Activated CD4-positive, alpha-beta T cell treated with anti-CD3 and anti-CD28 coated beads for 36 hours (primary cell): ENCODE measurements at regions not wholly inside any gene's neighbourhood (a gene's known extent, or its start where the extent isn't known, plus 50 kb on each side); places are given as distances from the start of the nearest gene placed in this dataset.

ENCODE experiments used
- ATAC-seq: fragments of 200-7000 bp; cut with Tn5 transposase; one replicate; pipeline ENCODE4 v1.10.0; 2021; ENCODE audit warnings: mild to moderate bottlenecking, moderate library complexity
- CTCF ChIA-PET: fragments of 350-600 bp; sonication (Branson Sonifier 250); formaldehyde crosslinking; loops from one replicate; lab custom pipeline; 2021; ENCODE audit warnings: antibody characterized with exemption; lab: Charles Lee
- POLR2A ChIA-PET: fragments of 350-600 bp; sonication (Branson Sonifier 250); formaldehyde crosslinking; loops from one replicate; lab custom pipeline; 2021; ENCODE audit warnings: antibody characterized with exemption, inconsistent platforms; lab: Charles Lee
- DNase-seq: peaks from one replicate; pipeline ENCODE4 v3.0.0-alpha.2; 2020
- H3K27ac Mint-ChIP-seq: one replicate; pipeline ENCODE4 v1.8.0; 2021; ENCODE audit warnings: mixed read lengths
- H3K27me3 Mint-ChIP-seq: one replicate; pipeline ENCODE4 v1.8.0; 2021; ENCODE audit warnings: mixed read lengths
- H3K36me3 Mint-ChIP-seq: one replicate; pipeline ENCODE4 v1.8.0; 2021; ENCODE audit warnings: low read depth, mixed read lengths
- H3K4me1 Mint-ChIP-seq: one replicate; pipeline ENCODE4 v1.8.0; 2021; ENCODE audit warnings: mixed read lengths
- H3K4me3 Mint-ChIP-seq: one replicate; pipeline ENCODE4 v1.8.0; 2021; ENCODE audit warnings: mild to moderate bottlenecking, moderate library complexity, mixed read lengths
- H3K9me3 Mint-ChIP-seq: one replicate; pipeline ENCODE4 v1.8.0; 2021; ENCODE audit warnings: low read depth, mixed read lengths
- intact Hi-C, 2 experiments: fragments of 100-400 bp; cut with DNase I in 1 of 2; cut with micrococcal nuclease in 1 of 2; formaldehyde crosslinking; loops; one replicate each; pipeline versions ENCODE4 v1.14.2 to v1.15.1; 2022 to 2024; cut with DNase I, micrococcal nuclease

GRCh38 chr22:44580176-44581095 lies 82.4 kb upstream of the RTL6 start:
- no peak overlapping the region for H3K27ac Mint-ChIP-seq
- ATAC-seq: no peak

GRCh38 chr22:44578516-44579230 lies 80.6 kb upstream of the RTL6 start:
- Mint-ChIP-seq H3K4me1 (no peaks in the 10 kb centered on the region), H3K27ac (no peak overlapping the region), H3K36me3 (no peaks in the 10 kb centered on the region), H3K27me3 (peaks cover 2% of the 10 kb centered on the region), H3K4me3 (no peak overlapping the region), H3K9me3 (no peaks in the 10 kb centered on the region)
- ATAC-seq (no peak), DNase-seq (no peak)
- POLR2A ChIA-PET: no interaction called here
- intact Hi-C loops: no loop called here
- CTCF ChIA-PET: interaction anchor here (0.6 to 1.0 kb wide), 2 partner anchors 10 to 1030 kb away, joined by 3 read pairs; no protein-coding TSS in a partner anchor

More at GRCh38 chr22:44580176-44581095, 82.4 kb upstream of the RTL6 start:
- ChIA-PET CTCF (interaction anchor here (0.7 to 0.8 kb wide), 2 partner anchors 75 to 495 kb away, joined by 3 to 4 read pairs; no protein-coding TSS in a partner anchor), POLR2A (no interaction called here)
- no peaks in the 10 kb centered on the region for H3K4me1 Mint-ChIP-seq
- H3K4me3 Mint-ChIP-seq: no peak overlapping the region
- intact Hi-C loops: no loop called here
- DNase-seq: no peak
- peaks cover 2% of the 10 kb centered on the region for H3K27me3 Mint-ChIP-seq
- no peaks in the 10 kb centered on the region for H3K9me3 Mint-ChIP-seq
- no peaks in the 10 kb centered on the region for H3K36me3 Mint-ChIP-seq

GRCh38 chr22:44578110-44578457 lies 80.1 kb upstream of the RTL6 start:
- POLR2A ChIA-PET: no interaction called here

GRCh38 chr22:44577391-44578109 lies 79.5 kb upstream of the RTL6 start:
- ChIA-PET POLR2A (no interaction called here), CTCF (interaction anchor here (0.6 to 1.0 kb wide), 2 partner anchors 49 to 1014 kb away, joined by 3 read pairs; no protein-coding TSS in a partner anchor)
- peaks cover 2% of the 10 kb centered on the region for H3K27me3 Mint-ChIP-seq

More at GRCh38 chr22:44578110-44578457, 80.1 kb upstream of the RTL6 start:
- Mint-ChIP-seq H3K27me3 (peaks cover 2% of the 10 kb centered on the region), H3K9me3 (no peaks in the 10 kb centered on the region), H3K27ac (no peak overlapping the region), H3K36me3 (no peaks in the 10 kb centered on the region), H3K4me3 (no peak overlapping the region), H3K4me1 (no peaks in the 10 kb centered on the region)
- intact Hi-C loops: no loop called here
- DNase-seq: no peak
- CTCF ChIA-PET: no interaction called here
- no peak for ATAC-seq

GRCh38 chr22:44576311-44577260 lies 78.6 kb upstream of the RTL6 start:
- Mint-ChIP-seq H3K27ac (no peak overlapping the region), H3K27me3 (peaks cover 2% of the 10 kb centered on the region), H3K4me1 (no peaks in the 10 kb centered on the region), H3K36me3 (no peaks in the 10 kb centered on the region), H3K4me3 (no peak overlapping the region), H3K9me3 (no peaks in the 10 kb centered on the region)
- ChIA-PET CTCF (interaction anchor here (0.6 to 1.0 kb wide), 2 partner anchors 50 to 1013 kb away, joined by 3 read pairs; no protein-coding TSS in a partner anchor), POLR2A (no interaction called here)
- ATAC-seq (no peak), DNase-seq (no peak)
- intact Hi-C loops: no loop called here

More at GRCh38 chr22:44577391-44578109, 79.5 kb upstream of the RTL6 start:
- Mint-ChIP-seq H3K27ac (no peak overlapping the region), H3K9me3 (no peaks in the 10 kb centered on the region), H3K4me1 (no peaks in the 10 kb centered on the region), H3K4me3 (no peak overlapping the region), H3K36me3 (no peaks in the 10 kb centered on the region)
- intact Hi-C loops: no loop called here
- DNase-seq (no peak), ATAC-seq (no peak)

- Mint-ChIP-seq H3K27ac (no peak overlapping the region), H3K27me3 (peaks cover 5% of the 10 kb centered on the region), H3K9me3 (no peaks in the 10 kb centered on the region), H3K36me3 (no peaks in the 10 kb centered on the region), H3K4me3 (no peak overlapping the region), H3K4me1 (no peaks in the 10 kb centered on the region)
- no peak for DNase-seq
- POLR2A ChIA-PET: no interaction called here
- no peak for ATAC-seq
- CTCF ChIA-PET: no interaction called here
- intact Hi-C loops: no loop called here
Observed at GRCh38 chr22:44575381-44576268, 77.6 kb upstream of the RTL6 start.

- intact Hi-C loops: no loop called here
- no peak for DNase-seq
- H3K27ac Mint-ChIP-seq: no peak overlapping the region
- no peak overlapping the region for H3K4me3 Mint-ChIP-seq
- H3K9me3 Mint-ChIP-seq: no peaks in the 10 kb centered on the region
- ATAC-seq: no peak
- no peaks in the 10 kb centered on the region for H3K4me1 Mint-ChIP-seq
- ChIA-PET POLR2A (no interaction called here), CTCF (no interaction called here)
- peaks cover 5% of the 10 kb centered on the region for H3K27me3 Mint-ChIP-seq
- no peaks in the 10 kb centered on the region for H3K36me3 Mint-ChIP-seq
Observed at GRCh38 chr22:44574640-44575380, 76.8 kb upstream of the RTL6 start.

- intact Hi-C loops: no loop called here
- ATAC-seq (no peak), DNase-seq (no peak)
- Mint-ChIP-seq H3K4me1 (no peaks in the 10 kb centered on the region), H3K9me3 (no peaks in the 10 kb centered on the region), H3K27me3 (peaks cover 5% of the 10 kb centered on the region), H3K27ac (no peak overlapping the region), H3K4me3 (no peak overlapping the region), H3K36me3 (no peaks in the 10 kb centered on the region)
- ChIA-PET POLR2A (no interaction called here), CTCF (interaction anchor here (0.6 kb wide), 1 partner anchor 27 kb away, joined by 3 read pairs; no protein-coding TSS in a partner anchor)
Observed at GRCh38 chr22:44574057-44574639, 76.1 kb upstream of the RTL6 start.

- H3K4me1 Mint-ChIP-seq: no peaks in the 10 kb centered on the region
- ATAC-seq (no peak), DNase-seq (no peak)
- H3K27me3 Mint-ChIP-seq: peaks cover 5% of the 10 kb centered on the region
- no peak overlapping the region for H3K4me3 Mint-ChIP-seq
- CTCF ChIA-PET: interaction anchor here (0.6 kb wide), 1 partner anchor 27 kb away, joined by 3 read pairs; no protein-coding TSS in a partner anchor
- POLR2A ChIA-PET: no interaction called here
- intact Hi-C loops: no loop called here
- H3K9me3 Mint-ChIP-seq: no peaks in the 10 kb centered on the region
- H3K27ac Mint-ChIP-seq: no peak overlapping the region
- no peaks in the 10 kb centered on the region for H3K36me3 Mint-ChIP-seq
Observed at GRCh38 chr22:44573451-44573850, 75.4 kb upstream of the RTL6 start.
